ENCODE measurements at regions not wholly inside any gene's neighbourhood (a gene's known extent, or its start where the extent isn't known, plus 50 kb on each side); places are given as distances from the start of the nearest gene placed in this dataset.

DNA sequence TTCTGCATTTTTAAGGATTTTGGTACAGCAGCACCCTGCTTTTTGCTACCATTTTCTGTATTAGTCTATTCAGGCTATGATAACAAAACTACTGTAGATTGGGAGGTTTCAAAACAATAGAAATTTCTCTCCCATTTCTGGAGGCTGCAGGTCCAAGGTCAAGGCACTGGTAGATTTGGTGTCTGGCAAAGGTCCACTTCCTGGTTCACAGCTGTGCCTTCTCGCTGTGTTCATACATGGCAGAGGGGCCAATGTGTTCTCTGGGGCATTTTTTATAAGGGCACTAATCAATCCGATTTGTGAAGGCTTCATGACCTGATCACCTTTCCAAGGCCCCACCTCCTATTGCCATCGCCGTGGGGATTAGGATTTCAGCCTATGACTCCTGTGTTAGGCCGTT, 268.1 kb upstream of the RTL1 start:
- dilution Hi-C loops (cut with MboI; ENCODE audit: extremely low pct_ligation_motif_present, low sequenced_read_pairs), result no loop called here
- intact Hi-C loops (cut with micrococcal nuclease), result no loop called here
- CTCF ChIA-PET, result no interaction called here

DNA sequence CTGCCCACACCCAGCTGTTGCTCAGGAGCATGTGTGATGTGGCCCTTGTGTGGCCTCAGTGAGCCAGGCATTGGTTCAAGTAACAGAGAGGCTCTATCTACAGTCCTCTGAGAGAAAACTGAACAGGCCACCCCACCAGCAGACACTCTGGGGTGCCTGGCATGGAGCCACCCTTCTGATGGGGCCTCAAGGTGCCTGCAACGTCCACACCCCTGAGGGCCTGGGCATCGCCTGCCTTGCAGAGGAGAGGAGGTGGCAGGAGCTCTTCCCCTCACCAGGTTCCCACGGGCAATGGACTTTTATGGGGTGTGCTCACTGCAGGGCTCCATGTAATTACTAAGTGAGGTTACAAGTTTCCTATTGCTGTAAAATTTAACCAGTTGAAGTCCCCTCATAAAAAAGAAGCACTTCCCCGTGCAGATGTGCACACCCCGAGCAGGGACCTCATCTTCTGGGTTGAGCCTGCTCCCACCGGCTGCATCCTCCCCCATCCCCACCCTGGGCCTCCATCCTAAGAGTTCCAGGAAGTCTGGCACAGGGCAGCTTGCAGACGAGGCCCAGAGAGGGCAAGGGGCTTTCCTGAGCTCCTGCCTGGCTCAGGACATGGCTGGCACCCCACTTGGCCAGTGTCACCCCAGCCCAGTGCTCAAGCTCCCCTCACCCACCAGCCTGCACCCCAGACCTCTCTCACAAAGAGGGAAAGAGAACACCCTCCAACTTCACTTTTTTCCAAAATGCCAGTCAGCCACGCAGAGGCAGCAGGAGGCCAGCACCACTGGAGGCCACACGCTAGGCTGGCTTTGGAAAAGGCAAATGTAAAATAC, 270.4 kb upstream of the RTL1 start:
- no peak overlapping the region for H3K27ac ChIP-seq (ENCODE audit: insufficient read depth, low read depth, low read length)

More for the DNA sequence above, 268.1 kb upstream of the RTL1 start:
- TF ChIP-seq, protein P1, sequence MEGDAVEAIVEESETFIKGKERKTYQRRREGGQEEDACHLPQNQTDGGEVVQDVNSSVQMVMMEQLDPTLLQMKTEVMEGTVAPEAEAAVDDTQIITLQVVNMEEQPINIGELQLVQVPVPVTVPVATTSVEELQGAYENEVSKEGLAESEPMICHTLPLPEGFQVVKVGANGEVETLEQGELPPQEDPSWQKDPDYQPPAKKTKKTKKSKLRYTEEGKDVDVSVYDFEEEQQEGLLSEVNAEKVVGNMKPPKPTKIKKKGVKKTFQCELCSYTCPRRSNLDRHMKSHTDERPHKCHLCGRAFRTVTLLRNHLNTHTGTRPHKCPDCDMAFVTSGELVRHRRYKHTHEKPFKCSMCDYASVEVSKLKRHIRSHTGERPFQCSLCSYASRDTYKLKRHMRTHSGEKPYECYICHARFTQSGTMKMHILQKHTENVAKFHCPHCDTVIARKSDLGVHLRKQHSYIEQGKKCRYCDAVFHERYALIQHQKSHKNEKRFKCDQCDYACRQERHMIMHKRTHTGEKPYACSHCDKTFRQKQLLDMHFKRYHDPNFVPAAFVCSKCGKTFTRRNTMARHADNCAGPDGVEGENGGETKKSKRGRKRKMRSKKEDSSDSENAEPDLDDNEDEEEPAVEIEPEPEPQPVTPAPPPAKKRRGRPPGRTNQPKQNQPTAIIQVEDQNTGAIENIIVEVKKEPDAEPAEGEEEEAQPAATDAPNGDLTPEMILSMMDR (IDR thresholded peaks at IDR 0.05; ENCODE audit: extremely low read depth in 1 of 2, insufficient read depth in 1 of 2, low read depth in 1 of 2, low read length in 2 of 2), result no peak
- H3K27me3 ChIP-seq (ENCODE audit: control insufficient read depth in 2 of 2, insufficient read depth in 2 of 2, low read length in 2 of 2), result peaks cover 1 to 2% of the 10 kb centered on the region in 2 experiments
- POLR2A ChIA-PET, result no interaction called here
- no peaks in the 10 kb centered on the region for H4K20me1 ChIP-seq (replicated peaks; ENCODE audit: control insufficient read depth, extremely low read depth, insufficient read depth, low read length)
- H3K9me1 ChIP-seq (replicated peaks; ENCODE audit: control insufficient read depth, extremely low read depth, insufficient read depth, low read length), result no peaks in the 10 kb centered on the region
- no peak overlapping the region for H2AFZ ChIP-seq (ENCODE audit: low read depth, low read length)
- no peak for FAIRE-seq
- no peaks in the 10 kb centered on the region for H3K4me1 ChIP-seq (ENCODE audit: control insufficient read depth, extremely low read depth, insufficient read depth, low read length)
- no peaks in the 10 kb centered on the region for H3K9me3 ChIP-seq (replicated peaks; ENCODE audit: control insufficient read depth, insufficient read depth, low read length)
- H3K9ac ChIP-seq (replicated peaks; ENCODE audit: extremely low read depth, insufficient read depth, low read length), result no peak overlapping the region
- no peaks in the 10 kb centered on the region for H3K79me2 ChIP-seq (ENCODE audit: control insufficient read depth, insufficient read depth, low read length)
- H3K27ac ChIP-seq (ENCODE audit: insufficient read depth, low read depth, low read length), result no peak overlapping the region
- BruUV-seq (replicated peaks), result no TSS peak
- DNase-seq (ENCODE audit: low read depth, low spot score), result no peak
- no peaks in the 10 kb centered on the region for H3K36me3 ChIP-seq (ENCODE audit: control insufficient read depth in 2 of 2, extremely low read depth in 1 of 2, insufficient read depth in 2 of 2, low read length in 2 of 2)
- no peak overlapping the region for H3K4me2 ChIP-seq (ENCODE audit: insufficient read depth, low read length)
- H3K4me3 ChIP-seq (replicated peaks in 1 of 3; ENCODE audit: insufficient read depth in 1 of 3, low read depth in 1 of 3, low read length in 3 of 3), result no peak overlapping the region

More for the DNA sequence above, 270.4 kb upstream of the RTL1 start:
- ChIA-PET CTCF (interaction anchor here (1.1 kb wide), 1 partner anchor 9 kb away, joined by 5 read pairs; no protein-coding TSS in a partner anchor), POLR2A (no interaction called here)
- peaks cover 1 to 2% of the 10 kb centered on the region in 2 experiments for H3K27me3 ChIP-seq (ENCODE audit: control insufficient read depth in 2 of 2, insufficient read depth in 2 of 2, low read length in 2 of 2)
- dilution Hi-C loops (cut with MboI; ENCODE audit: extremely low pct_ligation_motif_present, low sequenced_read_pairs) (no loop called here), intact Hi-C loops (cut with micrococcal nuclease) (no loop called here)
- DNase-seq (ENCODE audit: low read depth, low spot score) (no peak), FAIRE-seq (no peak)
- no peak overlapping the region for H2AFZ ChIP-seq (ENCODE audit: low read depth, low read length)
- no peak overlapping the region for H3K4me2 ChIP-seq (ENCODE audit: insufficient read depth, low read length)
- no peaks in the 10 kb centered on the region for H3K36me3 ChIP-seq (ENCODE audit: control insufficient read depth in 2 of 2, extremely low read depth in 1 of 2, insufficient read depth in 2 of 2, low read length in 2 of 2)
- BruUV-seq (replicated peaks), result no TSS peak
- no peaks in the 10 kb centered on the region for H3K9me3 ChIP-seq (replicated peaks; ENCODE audit: control insufficient read depth, insufficient read depth, low read length)
- H3K79me2 ChIP-seq (ENCODE audit: control insufficient read depth, insufficient read depth, low read length), result no peaks in the 10 kb centered on the region
- H3K9ac ChIP-seq (replicated peaks; ENCODE audit: extremely low read depth, insufficient read depth, low read length), result no peak overlapping the region
- no peaks in the 10 kb centered on the region for H3K9me1 ChIP-seq (replicated peaks; ENCODE audit: control insufficient read depth, extremely low read depth, insufficient read depth, low read length)
- no peaks in the 10 kb centered on the region for H4K20me1 ChIP-seq (replicated peaks; ENCODE audit: control insufficient read depth, extremely low read depth, insufficient read depth, low read length)
- TF ChIP-seq EZH2 (IDR thresholded peaks at IDR 0.05; ENCODE audit: borderline replicate concordance, low read depth, low read length, severe bottlenecking) (no peak), POLR2AphosphoS5 (IDR thresholded peaks at IDR 0.05; ENCODE audit: insufficient read depth, low read depth, low read length) (no peak), GATA2 (IDR thresholded peaks at IDR 0.05; ENCODE audit: insufficient read depth, insufficient read length, low read depth, low read length) (no peak), MYC (IDR thresholded peaks at IDR 0.05; ENCODE audit: low read depth, low read length) (no peak), FOS (IDR thresholded peaks at IDR 0.05; ENCODE audit: borderline replicate concordance, insufficient read depth, low read length) (no peak), POLR2A (IDR thresholded peaks at IDR 0.05; ENCODE audit: low read depth, low read length) (no peak), JUN (IDR thresholded peaks at IDR 0.05; ENCODE audit: borderline replicate concordance, insufficient read depth, insufficient read length, low read depth) (no peak)
- TF ChIP-seq, protein P2, sequence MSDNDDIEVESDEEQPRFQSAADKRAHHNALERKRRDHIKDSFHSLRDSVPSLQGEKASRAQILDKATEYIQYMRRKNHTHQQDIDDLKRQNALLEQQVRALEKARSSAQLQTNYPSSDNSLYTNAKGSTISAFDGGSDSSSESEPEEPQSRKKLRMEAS (IDR thresholded peaks at IDR 0.05; ENCODE audit: insufficient read depth, insufficient read length), result no peak
- TF ChIP-seq, protein P1 (IDR thresholded peaks at IDR 0.05; ENCODE audit: extremely low read depth in 1 of 2, insufficient read depth in 1 of 2, low read depth in 1 of 2, low read length in 2 of 2), result no peak
- H3K4me1 ChIP-seq (ENCODE audit: control insufficient read depth, extremely low read depth, insufficient read depth, low read length), result no peaks in the 10 kb centered on the region
- no peak overlapping the region for H3K4me3 ChIP-seq (replicated peaks in 1 of 3; ENCODE audit: insufficient read depth in 1 of 3, low read depth in 1 of 3, low read length in 3 of 3)

Data from endothelial cell of umbilical vein (primary cell).